Esophagus squamous epithelium (tissue), 4 donors: ENCODE measurements at regions not wholly inside any gene's neighbourhood (a gene's known extent, or its start where the extent isn't known, plus 50 kb on each side); places are given as distances from the start of the nearest gene placed in this dataset.

Source experiments
- POLR2A ChIP-seq, 4 donors: fragments of 450-650 bp; IDR thresholded peaks; one replicate each; pipeline ENCODE4 v1.6.1; 2017; ENCODE audit warnings: antibody characterized with exemption in 4 of 4, mild to moderate bottlenecking in 4 of 4, moderate library complexity in 3 of 4
- TF ChIP-seq, protein P1 (sequence below), 6 experiments: fragments of 450-650 bp in 4 of 6; fragments of 200-600 bp in 2 of 6; sonication (generic) in 2 of 6; IDR thresholded peaks; one replicate each; pipeline ENCODE4 v1.5.1; 2016 to 2019; ENCODE audit warnings: antibody characterized with exemption in 6 of 6, mild to moderate bottlenecking in 4 of 6, moderate library complexity in 4 of 6

DNA sequence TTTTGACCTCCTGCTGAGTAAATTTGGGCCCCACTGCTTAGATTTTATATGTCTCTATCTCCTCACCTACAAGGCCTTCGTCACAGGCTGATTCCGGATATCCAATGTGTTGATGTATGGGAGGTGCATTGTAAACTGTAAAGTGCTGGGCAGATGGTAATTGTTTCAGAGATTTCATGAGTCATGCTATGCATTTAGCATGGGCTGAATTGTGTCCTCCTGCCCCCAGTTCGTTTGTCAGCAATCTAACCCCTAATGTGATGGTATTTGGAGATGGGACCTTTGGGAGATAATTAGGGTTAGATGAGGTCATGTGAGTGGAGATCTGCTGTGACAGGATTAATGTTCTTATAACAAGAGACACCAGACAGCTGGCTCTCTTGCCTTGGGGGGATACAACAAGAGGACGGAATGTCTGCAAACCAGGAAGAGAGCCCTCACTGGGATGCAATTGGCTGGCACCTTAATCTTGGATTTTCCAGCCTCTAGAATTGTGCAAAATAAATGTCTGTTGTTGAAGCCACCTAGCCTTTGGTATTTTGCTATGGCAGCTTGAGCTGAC, 101.8 kb upstream of the NLRP1 start:
- TF ChIP-seq, protein P1, sequence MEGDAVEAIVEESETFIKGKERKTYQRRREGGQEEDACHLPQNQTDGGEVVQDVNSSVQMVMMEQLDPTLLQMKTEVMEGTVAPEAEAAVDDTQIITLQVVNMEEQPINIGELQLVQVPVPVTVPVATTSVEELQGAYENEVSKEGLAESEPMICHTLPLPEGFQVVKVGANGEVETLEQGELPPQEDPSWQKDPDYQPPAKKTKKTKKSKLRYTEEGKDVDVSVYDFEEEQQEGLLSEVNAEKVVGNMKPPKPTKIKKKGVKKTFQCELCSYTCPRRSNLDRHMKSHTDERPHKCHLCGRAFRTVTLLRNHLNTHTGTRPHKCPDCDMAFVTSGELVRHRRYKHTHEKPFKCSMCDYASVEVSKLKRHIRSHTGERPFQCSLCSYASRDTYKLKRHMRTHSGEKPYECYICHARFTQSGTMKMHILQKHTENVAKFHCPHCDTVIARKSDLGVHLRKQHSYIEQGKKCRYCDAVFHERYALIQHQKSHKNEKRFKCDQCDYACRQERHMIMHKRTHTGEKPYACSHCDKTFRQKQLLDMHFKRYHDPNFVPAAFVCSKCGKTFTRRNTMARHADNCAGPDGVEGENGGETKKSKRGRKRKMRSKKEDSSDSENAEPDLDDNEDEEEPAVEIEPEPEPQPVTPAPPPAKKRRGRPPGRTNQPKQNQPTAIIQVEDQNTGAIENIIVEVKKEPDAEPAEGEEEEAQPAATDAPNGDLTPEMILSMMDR (IDR thresholded peaks at IDR 0.05) = no peak
- TF ChIP-seq POLR2A (IDR thresholded peaks at IDR 0.05) = no peak
